ENCODE measurements at regions not wholly inside any gene's neighbourhood (a gene's known extent, or its start where the extent isn't known, plus 50 kb on each side); places are given as distances from the start of the nearest gene placed in this dataset.

DNA sequence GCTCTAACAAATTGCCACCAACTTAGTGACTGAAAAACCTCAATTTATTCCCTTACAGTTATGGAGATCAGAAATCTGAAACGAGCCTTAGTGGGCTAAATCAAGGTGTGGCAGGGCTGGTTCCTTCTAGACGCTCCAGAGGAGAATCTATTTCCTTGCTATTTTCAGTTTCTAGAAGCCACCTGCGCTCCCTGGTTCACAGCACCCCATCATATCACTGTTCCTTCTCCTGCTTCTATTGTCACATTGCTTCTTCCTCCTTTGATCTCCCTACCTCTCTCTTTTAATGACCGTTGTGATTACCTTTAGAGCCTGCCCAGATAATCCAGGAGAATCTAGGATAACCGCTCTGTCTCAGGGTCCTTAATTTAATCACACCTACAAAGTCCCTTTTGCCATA lies 596.6 kb downstream of the PLCL1 start:
- H3K4me1 ChIP-seq (ENCODE audit: control insufficient read depth in 1 of 2, low read depth in 2 of 2), result no peaks in the 10 kb centered on the region
- no peak for ATAC-seq (ENCODE audit: insufficient number of reproducible peaks, low FRiP score, low read depth)
- TF ChIP-seq, protein P1, sequence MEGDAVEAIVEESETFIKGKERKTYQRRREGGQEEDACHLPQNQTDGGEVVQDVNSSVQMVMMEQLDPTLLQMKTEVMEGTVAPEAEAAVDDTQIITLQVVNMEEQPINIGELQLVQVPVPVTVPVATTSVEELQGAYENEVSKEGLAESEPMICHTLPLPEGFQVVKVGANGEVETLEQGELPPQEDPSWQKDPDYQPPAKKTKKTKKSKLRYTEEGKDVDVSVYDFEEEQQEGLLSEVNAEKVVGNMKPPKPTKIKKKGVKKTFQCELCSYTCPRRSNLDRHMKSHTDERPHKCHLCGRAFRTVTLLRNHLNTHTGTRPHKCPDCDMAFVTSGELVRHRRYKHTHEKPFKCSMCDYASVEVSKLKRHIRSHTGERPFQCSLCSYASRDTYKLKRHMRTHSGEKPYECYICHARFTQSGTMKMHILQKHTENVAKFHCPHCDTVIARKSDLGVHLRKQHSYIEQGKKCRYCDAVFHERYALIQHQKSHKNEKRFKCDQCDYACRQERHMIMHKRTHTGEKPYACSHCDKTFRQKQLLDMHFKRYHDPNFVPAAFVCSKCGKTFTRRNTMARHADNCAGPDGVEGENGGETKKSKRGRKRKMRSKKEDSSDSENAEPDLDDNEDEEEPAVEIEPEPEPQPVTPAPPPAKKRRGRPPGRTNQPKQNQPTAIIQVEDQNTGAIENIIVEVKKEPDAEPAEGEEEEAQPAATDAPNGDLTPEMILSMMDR (IDR thresholded peaks at IDR 0.05), result no peak
- no peak overlapping the region for H3K27ac ChIP-seq
- H3K4me3 ChIP-seq, result no peak overlapping the region
- H3K36me3 ChIP-seq, result no peaks in the 10 kb centered on the region
- DNase-seq (ENCODE audit: low spot score), result no peak
- H3K27me3 ChIP-seq (replicated peaks; ENCODE audit: insufficient read depth), result no peaks in the 10 kb centered on the region
- no peaks in the 10 kb centered on the region for H3K9me3 ChIP-seq

DNA sequence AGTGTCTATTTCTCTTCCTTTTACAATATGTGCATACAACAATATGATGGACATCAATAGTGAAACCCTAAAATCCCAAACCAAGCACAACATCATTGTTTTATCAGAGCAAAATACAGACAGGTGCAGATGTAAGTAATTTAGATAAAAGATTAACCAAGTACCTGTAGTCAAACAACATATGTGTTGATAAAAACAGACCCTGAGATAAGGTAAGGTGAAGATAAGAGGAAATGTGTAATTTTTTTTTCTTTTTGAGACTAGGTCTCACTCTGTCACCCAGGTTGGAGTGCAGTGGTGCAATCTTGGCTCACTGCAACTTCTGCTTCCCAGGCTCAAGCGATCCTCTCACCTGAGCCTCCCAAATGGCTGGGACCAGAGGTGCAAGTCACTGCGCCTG lies 589.8 kb downstream of the PLCL1 start:
- ATAC-seq (ENCODE audit: insufficient number of reproducible peaks, low FRiP score, low read depth) (no peak), DNase-seq (ENCODE audit: low spot score) (no peak)
- no peaks in the 10 kb centered on the region for H3K9me3 ChIP-seq
- no peaks in the 10 kb centered on the region for H3K36me3 ChIP-seq
- no peak overlapping the region for H3K4me3 ChIP-seq
- TF ChIP-seq, protein P1 (IDR thresholded peaks at IDR 0.05), result no peak
- no peak overlapping the region for H3K27ac ChIP-seq
- H3K4me1 ChIP-seq (ENCODE audit: control insufficient read depth in 1 of 2, low read depth in 2 of 2), result no peaks in the 10 kb centered on the region
- no peaks in the 10 kb centered on the region for H3K27me3 ChIP-seq (replicated peaks; ENCODE audit: insufficient read depth)

GRCh38 chr2:198390670-198391069 lies 586.3 kb downstream of the PLCL1 start:
- Histone ChIP-seq H3K36me3 (no peaks in the 10 kb centered on the region), H3K27ac (no peak overlapping the region), H3K4me3 (no peak overlapping the region), H3K27me3 (replicated peaks; ENCODE audit: insufficient read depth) (no peaks in the 10 kb centered on the region), H3K4me1 (ENCODE audit: control insufficient read depth in 1 of 2, low read depth in 2 of 2) (no peaks in the 10 kb centered on the region), H3K9me3 (no peaks in the 10 kb centered on the region)
- ATAC-seq (ENCODE audit: insufficient number of reproducible peaks, low FRiP score, low read depth), result no peak
- TF ChIP-seq, protein P1 (IDR thresholded peaks at IDR 0.05), result no peak
- DNase-seq (ENCODE audit: low spot score), result no peak

- Histone ChIP-seq H3K36me3 (no peaks in the 10 kb centered on the region), H3K27ac (no peak overlapping the region), H3K9me3 (no peaks in the 10 kb centered on the region), H3K27me3 (replicated peaks; ENCODE audit: insufficient read depth) (no peaks in the 10 kb centered on the region), H3K4me1 (ENCODE audit: control insufficient read depth in 1 of 2, low read depth in 2 of 2) (no peaks in the 10 kb centered on the region), H3K4me3 (no peak overlapping the region)
- DNase-seq (ENCODE audit: low spot score), result no peak
- no peak for ATAC-seq (ENCODE audit: insufficient number of reproducible peaks, low FRiP score, low read depth)
- TF ChIP-seq, protein P1 (IDR thresholded peaks at IDR 0.05), result no peak
Measured at GRCh38 chr2:198387677-198388076, 583.3 kb downstream of the PLCL1 start.

GRCh38 chr2:198385856-198386255 lies 581.5 kb downstream of the PLCL1 start:
- Histone ChIP-seq H3K9me3 (no peaks in the 10 kb centered on the region), H3K4me1 (ENCODE audit: control insufficient read depth in 1 of 2, low read depth in 2 of 2) (no peaks in the 10 kb centered on the region), H3K27me3 (replicated peaks; ENCODE audit: insufficient read depth) (no peaks in the 10 kb centered on the region), H3K27ac (no peak overlapping the region), H3K36me3 (no peaks in the 10 kb centered on the region), H3K4me3 (no peak overlapping the region)
- DNase-seq (ENCODE audit: low spot score) (no peak), ATAC-seq (ENCODE audit: insufficient number of reproducible peaks, low FRiP score, low read depth) (no peak)
- TF ChIP-seq, protein P1 (IDR thresholded peaks at IDR 0.05), result no peak
